ENCODE measurements at regions not wholly inside any gene's neighbourhood (a gene's known extent, or its start where the extent isn't known, plus 50 kb on each side); places are given as distances from the start of the nearest gene placed in this dataset.

- Mint-ChIP-seq H3K27ac (no peak overlapping the region), H3K36me3 (no peaks in the 10 kb centered on the region), H3K9me3 (peaks cover 5 to 8% of the 10 kb centered on the region in 2 donors)
- ATAC-seq (no peak), DNase-seq (ENCODE audit: low spot score in 2 of 2) (no peak)
Observed at GRCh38 chr9:78839252-78839651, 542.3 kb downstream of the PSAT1 start.

DNA sequence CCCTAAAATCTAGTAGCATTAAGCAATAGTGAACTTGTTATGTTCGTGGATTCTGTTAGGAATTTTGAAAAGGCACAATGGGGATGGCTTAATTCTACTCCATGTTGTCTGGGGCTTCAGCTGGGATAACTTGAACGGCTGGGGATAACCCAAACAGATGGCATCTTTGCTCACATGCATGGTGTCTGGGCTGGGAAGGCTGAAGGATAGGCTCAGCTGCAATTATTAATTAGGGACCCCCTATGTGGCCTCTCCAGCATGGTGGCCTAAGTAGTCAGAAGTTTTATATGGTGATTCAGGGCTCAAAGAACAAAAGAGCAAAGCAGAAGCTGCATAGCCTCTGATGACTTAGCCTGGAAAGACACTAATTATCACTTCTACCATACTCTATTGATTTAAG is 551.1 kb downstream of the PSAT1 start:
- Mint-ChIP-seq H3K27ac (no peak overlapping the region), H3K9me3 (peaks cover 4 to 15% of the 10 kb centered on the region in 2 donors), H3K36me3 (no peaks in the 10 kb centered on the region)
- no peak for DNase-seq (ENCODE audit: low spot score in 2 of 2)
- ATAC-seq, result no peak

GRCh38 chr9:78856144-78856543 is 559.2 kb downstream of the PSAT1 start:
- DNase-seq (ENCODE audit: low spot score in 2 of 2), result no peak
- Mint-ChIP-seq H3K9me3 (peaks cover 4% of the 10 kb centered on the region in 2 donors), H3K27ac (peak overlapping the region in 1 of 2 donors; percentile 38), H3K36me3 (no peaks in the 10 kb centered on the region)
- ATAC-seq, result no peak

GRCh38 chr9:78856781-78857180 is 559.9 kb downstream of the PSAT1 start:
- no peak overlapping the region for H3K27ac Mint-ChIP-seq
- H3K9me3 Mint-ChIP-seq, result peaks cover 0 to 4% of the 10 kb centered on the region in 2 donors
- H3K36me3 Mint-ChIP-seq, result no peaks in the 10 kb centered on the region
- DNase-seq (ENCODE audit: low spot score in 2 of 2) (no peak), ATAC-seq (no peak)

DNA sequence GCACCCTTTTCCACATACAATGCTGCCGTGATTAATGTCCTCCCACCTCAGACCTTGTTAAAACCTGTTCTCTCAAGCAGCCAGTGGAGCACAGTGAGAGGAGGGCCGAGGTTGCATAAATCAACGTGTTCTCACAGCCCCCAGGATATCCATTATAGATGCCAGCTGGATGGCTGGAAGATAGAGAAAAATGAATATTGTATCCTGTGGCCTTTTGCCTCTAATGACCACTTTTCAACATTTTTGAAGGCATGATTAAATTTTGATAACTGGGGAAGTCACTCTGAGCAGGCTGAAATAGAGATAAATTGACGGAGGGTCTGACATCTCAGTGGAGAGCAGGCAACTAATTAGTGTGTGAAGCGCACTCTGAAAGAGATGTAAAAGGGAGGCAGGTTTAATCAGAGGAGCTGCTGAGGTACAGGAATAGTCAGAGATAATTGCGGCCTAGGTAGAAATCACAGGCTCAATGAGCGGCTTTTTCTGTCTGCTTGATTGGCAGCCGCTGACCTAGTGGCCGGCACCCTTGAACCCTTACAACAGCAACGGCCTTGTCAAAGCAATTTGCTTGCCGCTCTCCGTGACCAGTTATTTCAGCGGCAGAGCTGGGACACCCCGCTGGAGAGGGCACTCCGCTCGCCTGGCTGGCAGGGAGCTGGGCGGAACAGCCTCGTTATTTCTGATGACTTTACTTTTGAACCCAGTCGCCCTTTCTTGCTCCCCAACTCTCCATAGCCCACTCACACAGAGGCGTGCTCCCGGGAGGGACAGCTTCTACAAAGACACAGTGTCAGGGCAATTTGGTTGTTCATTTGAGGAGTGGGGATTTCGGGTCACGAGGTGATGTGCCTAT is 560.7 kb downstream of the PSAT1 start:
- no peak for ATAC-seq
- H3K9me3 Mint-ChIP-seq, result peaks cover 0 to 4% of the 10 kb centered on the region in 2 donors
- H3K36me3 Mint-ChIP-seq, result no peaks in the 10 kb centered on the region

DNA sequence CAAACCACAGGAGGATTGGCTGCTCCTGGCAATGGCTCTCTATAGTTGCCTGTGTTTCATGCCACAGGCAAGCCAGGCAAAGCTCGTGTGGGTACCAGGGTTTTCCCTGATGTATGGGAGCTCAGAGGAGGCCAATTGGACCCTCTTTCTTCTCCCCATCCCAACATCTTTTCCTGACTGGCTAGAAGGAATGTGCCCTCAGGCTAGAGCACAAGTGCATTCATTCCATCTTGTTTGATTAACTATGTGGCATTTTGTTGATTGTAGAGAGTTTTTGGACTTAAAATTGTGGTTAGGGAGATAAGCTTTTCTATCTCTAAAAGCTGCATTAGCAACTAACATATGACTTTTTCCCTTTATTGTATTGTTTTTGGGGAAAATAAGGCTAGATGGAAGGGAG is 561.3 kb downstream of the PSAT1 start:
- H3K9me3 Mint-ChIP-seq, result peaks cover 0 to 4% of the 10 kb centered on the region in 2 donors
- DNase-seq (ENCODE audit: low spot score in 2 of 2) (no peak), ATAC-seq (no peak)
- H3K27ac Mint-ChIP-seq, result no peak overlapping the region
- H3K36me3 Mint-ChIP-seq, result no peaks in the 10 kb centered on the region

More for the DNA sequence above, 560.7 kb downstream of the PSAT1 start:
- no peak overlapping the region for H3K27ac Mint-ChIP-seq
- no peak for DNase-seq (ENCODE audit: low spot score in 2 of 2)

DNA sequence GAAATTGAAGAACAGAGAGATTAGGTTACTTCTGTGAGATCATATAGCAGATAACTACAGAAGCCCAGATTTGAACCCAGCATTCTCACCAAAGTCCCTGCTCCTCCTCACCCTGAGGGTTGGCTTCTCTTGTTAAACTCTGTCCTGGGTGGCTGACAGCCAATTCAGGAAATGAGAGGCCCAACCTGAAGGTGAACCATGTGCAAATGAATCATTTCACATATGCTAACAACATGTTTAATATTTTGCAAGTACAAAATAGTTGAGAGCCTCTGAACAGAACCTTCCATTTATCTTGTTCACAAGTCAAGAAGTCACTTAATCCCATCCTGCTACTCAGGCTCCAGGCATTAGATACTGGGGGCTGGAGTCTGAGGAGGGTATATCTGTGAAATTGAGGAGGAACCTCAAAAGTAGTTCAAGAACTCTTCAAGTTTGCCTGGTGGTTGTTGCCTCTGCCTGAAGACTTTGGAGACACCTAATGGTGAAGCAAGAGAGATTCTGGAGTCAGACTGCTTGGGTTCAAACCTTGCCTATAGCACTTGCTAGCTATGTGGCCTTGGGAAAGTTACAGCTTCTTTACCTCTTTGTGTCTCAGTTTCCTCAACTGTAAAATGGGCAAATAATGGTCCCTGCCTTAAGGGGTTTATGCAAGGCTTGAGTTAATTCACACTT is 564.0 kb downstream of the PSAT1 start:
- no peaks in the 10 kb centered on the region for H3K36me3 Mint-ChIP-seq
- no peak for ATAC-seq
- no peak overlapping the region for H3K27ac Mint-ChIP-seq
- DNase-seq (ENCODE audit: low spot score in 2 of 2), result no peak
- peaks cover 3 to 4% of the 10 kb centered on the region in 2 donors for H3K9me3 Mint-ChIP-seq

- ATAC-seq, result no peak
- no peak for DNase-seq (ENCODE audit: low spot score in 2 of 2)
- no peaks in the 10 kb centered on the region for H3K36me3 Mint-ChIP-seq
- peaks cover 3 to 4% of the 10 kb centered on the region in 2 donors for H3K9me3 Mint-ChIP-seq
- H3K27ac Mint-ChIP-seq, result no peak overlapping the region
Observed at GRCh38 chr9:78863531-78863930, 566.6 kb downstream of the PSAT1 start.

DNA sequence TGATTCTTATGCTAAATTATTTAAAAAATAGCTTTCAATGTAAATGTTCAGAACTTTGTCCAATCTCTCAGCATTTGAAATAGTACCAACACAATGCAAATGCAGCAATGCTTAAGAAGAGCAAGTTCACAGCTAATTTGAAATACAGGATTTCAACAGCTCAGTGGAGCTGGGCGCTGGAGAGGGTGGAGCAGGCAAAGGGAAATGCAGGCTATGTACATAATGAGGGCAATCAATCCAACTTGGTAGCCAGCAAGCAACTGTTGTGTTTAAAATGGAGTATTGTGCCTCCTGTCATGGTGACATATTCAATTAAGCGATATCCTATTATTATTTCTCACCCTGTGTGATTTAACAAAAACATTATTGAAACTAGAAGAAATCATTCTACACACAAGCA is 568.8 kb downstream of the PSAT1 start:
- Mint-ChIP-seq H3K9me3 (peaks cover 0 to 3% of the 10 kb centered on the region in 2 donors), H3K36me3 (no peaks in the 10 kb centered on the region)
- no peak for ATAC-seq

DNA sequence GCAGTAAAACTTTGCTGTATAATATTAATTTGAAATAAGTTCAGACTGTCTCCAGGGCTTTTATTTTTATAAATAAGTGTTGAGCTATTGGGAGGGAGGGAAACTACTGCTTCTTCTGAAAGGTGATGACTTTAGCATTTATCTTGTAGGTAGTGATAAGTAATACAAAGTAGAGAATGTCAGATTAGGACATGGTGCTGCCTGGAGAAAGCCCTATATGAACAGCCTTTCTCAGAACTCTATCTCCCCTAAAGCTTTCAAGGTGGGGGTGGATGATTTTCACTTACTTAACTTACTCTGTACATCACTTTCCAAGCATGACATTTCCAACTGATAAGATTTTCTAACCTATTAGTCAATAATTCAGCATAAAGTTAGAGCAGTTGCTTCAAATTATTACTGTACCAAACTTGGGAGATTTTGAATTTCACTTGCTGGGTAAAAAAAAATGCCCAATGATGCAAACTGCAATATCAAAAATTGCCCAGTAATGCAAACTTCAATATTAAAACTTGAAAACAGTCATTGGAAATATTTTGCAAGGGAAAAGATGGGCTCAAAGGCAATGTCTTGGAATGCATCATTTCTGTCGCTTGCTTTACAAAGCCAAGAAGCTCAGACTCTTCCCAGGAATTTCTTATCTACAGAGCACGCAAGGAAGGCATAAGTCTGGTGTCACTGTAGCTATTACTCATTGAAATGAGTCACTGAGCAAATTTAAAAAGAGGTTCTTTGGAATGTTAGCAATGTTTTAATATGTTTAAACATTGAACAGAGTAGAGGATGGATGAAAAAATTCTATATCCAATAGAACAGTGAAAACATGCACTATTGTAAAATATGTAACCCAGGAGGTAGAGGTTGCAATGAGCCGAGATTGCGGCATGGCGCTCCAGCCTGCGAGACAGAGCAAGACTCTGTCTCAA is 569.5 kb downstream of the PSAT1 start:
- ATAC-seq, result no peak
- no peaks in the 10 kb centered on the region for H3K36me3 Mint-ChIP-seq
- no peak overlapping the region for H3K27ac Mint-ChIP-seq
- DNase-seq (ENCODE audit: low spot score in 2 of 2), result no peak
- peaks cover 0 to 3% of the 10 kb centered on the region in 2 donors for H3K9me3 Mint-ChIP-seq

More for the DNA sequence above, 568.8 kb downstream of the PSAT1 start:
- H3K27ac Mint-ChIP-seq, result no peak overlapping the region
- DNase-seq (ENCODE audit: low spot score in 2 of 2), result no peak

DNA sequence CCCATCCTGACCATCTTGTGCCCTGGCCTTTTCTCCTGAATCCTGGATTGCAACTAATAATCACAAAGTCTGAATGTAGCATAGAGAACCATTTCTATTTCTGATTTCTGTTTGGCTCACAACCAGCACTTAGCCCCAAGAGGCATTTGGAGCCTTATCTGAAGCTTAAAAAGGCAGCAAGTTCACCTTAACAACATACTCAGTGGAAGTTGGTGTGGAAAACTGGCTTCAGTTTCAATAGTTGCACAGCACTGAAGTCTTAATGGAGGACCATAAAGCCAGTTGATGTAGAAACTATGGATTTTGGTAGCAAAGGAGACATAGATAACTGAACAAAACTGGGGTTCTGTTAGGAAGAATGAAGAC is 574.1 kb downstream of the PSAT1 start:
- DNase-seq (ENCODE audit: low spot score in 2 of 2) (no peak), ATAC-seq (no peak)
- H3K27ac Mint-ChIP-seq, result no peak overlapping the region
- H3K9me3 Mint-ChIP-seq, result no peaks in the 10 kb centered on the region
- peaks cover 0 to 7% of the 10 kb centered on the region in 2 donors for H3K36me3 Mint-ChIP-seq

- no peak for ATAC-seq
Observed at GRCh38 chr9:78871452-78872331, 574.8 kb downstream of the PSAT1 start.

GRCh38 chr9:78874061-78874460 is 577.1 kb downstream of the PSAT1 start:
- H3K27ac Mint-ChIP-seq, result no peak overlapping the region
- ATAC-seq (no peak), DNase-seq (ENCODE audit: low spot score in 2 of 2) (no peak)
- peaks cover 0 to 7% of the 10 kb centered on the region in 2 donors for H3K36me3 Mint-ChIP-seq
- no peaks in the 10 kb centered on the region for H3K9me3 Mint-ChIP-seq

More at GRCh38 chr9:78871452-78872331, 574.8 kb downstream of the PSAT1 start:
- H3K27ac Mint-ChIP-seq, result no peak overlapping the region
- no peak for DNase-seq (ENCODE audit: low spot score in 2 of 2)
- no peaks in the 10 kb centered on the region for H3K9me3 Mint-ChIP-seq
- peaks cover 0 to 7% of the 10 kb centered on the region in 2 donors for H3K36me3 Mint-ChIP-seq

DNA sequence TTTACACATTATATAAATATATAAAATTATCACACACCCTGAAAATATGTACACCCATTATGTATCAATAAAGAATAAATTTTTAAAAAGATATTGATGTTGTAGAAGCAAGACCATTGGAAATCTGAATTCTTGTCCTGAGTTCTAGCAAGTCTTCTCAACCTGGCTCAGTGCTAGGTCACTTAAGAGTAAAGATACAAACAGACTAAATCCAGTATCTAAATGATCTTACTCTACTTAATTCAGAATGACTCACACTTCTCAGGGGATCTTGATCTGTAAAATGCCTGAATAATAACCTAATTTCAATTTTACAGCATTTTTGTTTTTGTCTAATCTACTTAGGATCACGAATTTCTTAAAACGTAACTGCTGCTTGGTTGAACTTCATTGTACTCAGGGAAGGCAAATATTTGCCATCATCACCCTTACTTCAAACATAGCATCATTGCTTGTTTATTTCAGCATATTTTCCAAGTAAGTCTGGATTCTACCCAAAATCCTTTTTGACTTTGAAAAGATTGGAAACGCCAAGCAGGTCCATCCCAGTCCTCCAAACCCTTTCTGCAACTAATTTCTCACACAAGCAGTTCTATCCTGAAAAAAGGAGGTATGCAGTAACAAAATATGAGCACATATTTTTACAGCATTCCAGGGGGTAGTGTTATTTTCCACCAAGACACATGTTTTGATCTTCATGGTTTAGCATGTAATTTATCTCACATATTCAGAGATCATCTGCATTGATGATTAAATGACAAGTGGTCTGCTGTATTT is 582.6 kb downstream of the PSAT1 start:
- Mint-ChIP-seq H3K36me3 (no peaks in the 10 kb centered on the region), H3K27ac (no peak overlapping the region), H3K9me3 (peaks cover 0 to 2% of the 10 kb centered on the region in 2 donors)
- DNase-seq (ENCODE audit: low spot score in 2 of 2), result no peak
- ATAC-seq, result no peak

DNA sequence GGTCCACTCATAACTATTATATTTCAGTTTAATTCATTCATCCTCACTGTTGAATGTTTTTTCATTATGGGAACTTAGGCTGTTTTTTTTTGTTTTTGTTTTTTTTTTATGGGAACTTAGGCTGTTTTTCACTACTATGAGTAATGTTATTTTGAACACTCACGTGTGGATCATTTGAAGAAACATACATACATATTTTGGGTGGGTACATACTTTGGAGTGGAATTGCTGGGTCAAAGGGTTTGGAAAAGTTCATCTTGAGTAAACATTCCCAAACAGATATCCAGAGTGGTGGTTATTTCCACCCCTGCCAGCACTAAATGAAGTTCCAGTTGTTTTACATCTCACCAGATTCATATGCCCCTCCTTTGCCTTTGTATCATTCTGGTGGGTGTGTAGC is 584.4 kb downstream of the PSAT1 start:
- DNase-seq (ENCODE audit: low spot score in 2 of 2), result no peak

More for the DNA sequence above, 584.4 kb downstream of the PSAT1 start:
- Mint-ChIP-seq H3K27ac (no peak overlapping the region), H3K36me3 (no peaks in the 10 kb centered on the region), H3K9me3 (peaks cover 0 to 7% of the 10 kb centered on the region in 2 donors)
- no peak for ATAC-seq
